HEK293T (cell line): ENCODE measurements at regions not wholly inside any gene's neighbourhood (a gene's known extent, or its start where the extent isn't known, plus 50 kb on each side); places are given as distances from the start of the nearest gene placed in this dataset.

Experiments used
- ARNT ChIP-seq: fragments of 450-650 bp; IDR thresholded peaks from 2 replicates; pipeline ENCODE4 v1.6.1; 2017; ENCODE audit warnings: mild to moderate bottlenecking
- BHLHE40 ChIP-seq: fragments of 450-650 bp; IDR thresholded peaks from 2 replicates; pipeline ENCODE4 v1.6.1; 2016; ENCODE audit warnings: mild to moderate bottlenecking, moderate library complexity, borderline replicate concordance
- ELF4 ChIP-seq: fragments of 450-650 bp; IDR thresholded peaks from 2 replicates; pipeline ENCODE4 v1.6.1; 2017; ENCODE audit warnings: antibody characterized with exemption
- FOXA1 ChIP-seq: fragments of 450-650 bp; IDR thresholded peaks from 2 replicates; pipeline ENCODE4 v1.6.1; 2016; ENCODE audit warnings: mild to moderate bottlenecking
- FOXK2 ChIP-seq: fragments of 450-650 bp; IDR thresholded peaks from 2 replicates; pipeline ENCODE4 v1.6.1; 2016; ENCODE audit warnings: mild to moderate bottlenecking
- L3MBTL2 ChIP-seq: fragments of 450-650 bp; conservative IDR thresholded peaks from 2 replicates; pipeline ENCODE4 v1.6.1; 2016; ENCODE audit warnings: mild to moderate bottlenecking
- LEF1 ChIP-seq: fragments of 450-650 bp; IDR thresholded peaks from 2 replicates; pipeline ENCODE4 v1.6.1; 2017; ENCODE audit warnings: mild to moderate bottlenecking, borderline replicate concordance
- SP1 ChIP-seq: fragments of 450-650 bp; IDR thresholded peaks from 2 replicates; pipeline ENCODE4 v1.6.1; 2017
- SUZ12 ChIP-seq: fragments of 450-650 bp; IDR thresholded peaks from 2 replicates; pipeline ENCODE4 v1.6.1; 2016; ENCODE audit warnings: mild to moderate bottlenecking
- TARDBP ChIP-seq: fragments of 450-650 bp; IDR thresholded peaks from 2 replicates; pipeline ENCODE4 v1.6.1; 2016
- ZNF384 ChIP-seq: fragments of 450-650 bp; IDR thresholded peaks from 2 replicates; pipeline ENCODE4 v1.6.1; 2016
- TF ChIP-seq, protein P1 (sequence below): fragments of 450-650 bp; IDR thresholded peaks from 2 replicates; pipeline ENCODE4 v1.6.1; 2016

DNA sequence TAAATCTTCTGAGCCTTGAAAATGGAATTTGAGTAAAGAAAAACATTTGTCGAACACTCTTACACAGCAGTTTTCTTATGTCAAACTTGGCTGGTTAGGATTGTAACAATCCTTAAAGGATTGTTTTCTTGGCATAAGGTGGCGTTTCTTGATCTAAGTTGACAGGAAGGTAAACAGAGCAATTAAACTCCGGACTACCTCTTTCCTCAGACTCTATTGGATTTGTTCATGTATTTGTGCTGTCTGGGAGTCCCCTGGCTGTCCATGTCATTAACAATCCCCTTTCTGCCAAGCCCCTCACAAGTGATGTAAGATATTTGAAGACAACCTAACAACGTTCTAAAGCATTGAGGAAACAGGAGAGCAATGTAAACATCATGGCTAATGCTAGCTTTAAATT, 222.5 kb upstream of the SNX19 start:
- no peak for TF ChIP-seq SP1
- TF ChIP-seq TARDBP: no peak
- TF ChIP-seq, protein P1, sequence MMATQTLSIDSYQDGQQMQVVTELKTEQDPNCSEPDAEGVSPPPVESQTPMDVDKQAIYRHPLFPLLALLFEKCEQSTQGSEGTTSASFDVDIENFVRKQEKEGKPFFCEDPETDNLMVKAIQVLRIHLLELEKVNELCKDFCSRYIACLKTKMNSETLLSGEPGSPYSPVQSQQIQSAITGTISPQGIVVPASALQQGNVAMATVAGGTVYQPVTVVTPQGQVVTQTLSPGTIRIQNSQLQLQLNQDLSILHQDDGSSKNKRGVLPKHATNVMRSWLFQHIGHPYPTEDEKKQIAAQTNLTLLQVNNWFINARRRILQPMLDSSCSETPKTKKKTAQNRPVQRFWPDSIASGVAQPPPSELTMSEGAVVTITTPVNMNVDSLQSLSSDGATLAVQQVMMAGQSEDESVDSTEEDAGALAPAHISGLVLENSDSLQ: no peak
- no peak for TF ChIP-seq SUZ12
- TF ChIP-seq FOXA1: no peak
- TF ChIP-seq LEF1: no peak
- TF ChIP-seq FOXK2: no peak
- TF ChIP-seq ARNT: no peak
- no peak for TF ChIP-seq BHLHE40
- TF ChIP-seq ELF4: no peak
- TF ChIP-seq ZNF384: no peak
- TF ChIP-seq L3MBTL2: no peak
